ENCODE measurements at regions not wholly inside any gene's neighbourhood (a gene's known extent, or its start where the extent isn't known, plus 50 kb on each side); places are given as distances from the start of the nearest gene placed in this dataset.

DNA sequence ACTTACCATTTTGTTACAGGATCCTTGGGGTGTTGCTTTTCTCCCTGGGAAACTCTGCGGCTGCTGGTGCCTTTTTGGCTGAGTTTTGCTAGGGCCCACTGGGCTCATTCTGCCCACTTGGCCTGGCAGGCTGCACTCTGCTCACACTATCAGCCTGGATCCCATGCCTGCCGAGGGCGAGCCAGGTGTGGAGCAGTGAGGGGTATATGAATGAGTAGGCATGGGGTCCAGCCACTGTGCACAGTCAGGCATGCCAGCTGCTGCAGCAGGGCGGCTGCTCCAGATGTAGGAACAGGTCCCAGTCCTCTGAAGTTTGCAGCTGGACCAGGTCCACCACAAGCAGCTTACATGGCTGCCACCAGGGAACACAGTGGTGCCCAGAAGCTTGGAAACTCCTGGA is 136.4 kb upstream of the CNTN3 start:
- Histone ChIP-seq H3K27ac (ENCODE audit: low read depth in 2 of 2, low read length in 2 of 2) (no peak overlapping the region), H3K9me3 (ENCODE audit: control insufficient read depth in 2 of 3, insufficient read depth in 1 of 3, low read length in 3 of 3) (no peaks in the 10 kb centered on the region), H3K36me3 (ENCODE audit: control insufficient read depth in 2 of 3, insufficient read depth in 3 of 3, low read length in 3 of 3) (no peaks in the 10 kb centered on the region), H3K4me3 (ENCODE audit: low read length in 3 of 3) (no peak overlapping the region), H3K4me1 (ENCODE audit: control insufficient read depth in 2 of 3, insufficient read depth in 2 of 3, low read depth in 1 of 3, low read length in 3 of 3) (no peaks in the 10 kb centered on the region), H3K9ac (ENCODE audit: low read length in 3 of 3) (no peak overlapping the region), H3K27me3 (ENCODE audit: control insufficient read depth, insufficient read depth, low read length) (no peaks in the 10 kb centered on the region)
- DNase-seq (peak in 1 of 5 donors; percentile 56), FAIRE-seq (no peak)
- intact Hi-C loops (cut with DNase I) = no loop called here
- TF ChIP-seq, protein P1, sequence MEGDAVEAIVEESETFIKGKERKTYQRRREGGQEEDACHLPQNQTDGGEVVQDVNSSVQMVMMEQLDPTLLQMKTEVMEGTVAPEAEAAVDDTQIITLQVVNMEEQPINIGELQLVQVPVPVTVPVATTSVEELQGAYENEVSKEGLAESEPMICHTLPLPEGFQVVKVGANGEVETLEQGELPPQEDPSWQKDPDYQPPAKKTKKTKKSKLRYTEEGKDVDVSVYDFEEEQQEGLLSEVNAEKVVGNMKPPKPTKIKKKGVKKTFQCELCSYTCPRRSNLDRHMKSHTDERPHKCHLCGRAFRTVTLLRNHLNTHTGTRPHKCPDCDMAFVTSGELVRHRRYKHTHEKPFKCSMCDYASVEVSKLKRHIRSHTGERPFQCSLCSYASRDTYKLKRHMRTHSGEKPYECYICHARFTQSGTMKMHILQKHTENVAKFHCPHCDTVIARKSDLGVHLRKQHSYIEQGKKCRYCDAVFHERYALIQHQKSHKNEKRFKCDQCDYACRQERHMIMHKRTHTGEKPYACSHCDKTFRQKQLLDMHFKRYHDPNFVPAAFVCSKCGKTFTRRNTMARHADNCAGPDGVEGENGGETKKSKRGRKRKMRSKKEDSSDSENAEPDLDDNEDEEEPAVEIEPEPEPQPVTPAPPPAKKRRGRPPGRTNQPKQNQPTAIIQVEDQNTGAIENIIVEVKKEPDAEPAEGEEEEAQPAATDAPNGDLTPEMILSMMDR (IDR thresholded peaks at IDR 0.05; ENCODE audit: borderline replicate concordance, extremely low read depth, insufficient read depth) = no peak

DNA sequence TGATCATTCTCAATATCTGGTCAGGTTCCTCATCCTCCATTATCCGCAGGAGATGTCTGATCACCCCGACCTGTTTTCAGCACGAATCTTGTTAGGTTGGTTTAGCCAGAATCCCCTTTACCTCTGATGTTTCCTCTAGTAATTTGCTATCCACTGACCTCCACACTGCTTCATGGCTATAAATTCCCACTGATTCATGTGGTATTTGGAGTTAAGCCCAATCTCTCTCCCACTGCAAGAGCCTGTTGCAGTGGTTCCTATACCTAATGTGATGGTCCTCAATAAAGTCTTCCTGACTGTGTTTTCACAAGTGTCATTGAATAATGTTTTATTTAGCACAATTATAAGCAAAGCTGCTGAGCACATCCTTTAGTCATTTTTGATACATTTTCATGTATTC is 124.8 kb upstream of the CNTN3 start:
- Histone ChIP-seq H3K9ac (ENCODE audit: low read length in 3 of 3) (no peak overlapping the region), H3K4me3 (ENCODE audit: low read length in 3 of 3) (no peak overlapping the region), H3K27me3 (ENCODE audit: control insufficient read depth, insufficient read depth, low read length) (no peaks in the 10 kb centered on the region), H3K27ac (ENCODE audit: low read depth in 2 of 2, low read length in 2 of 2) (no peak overlapping the region), H3K4me1 (ENCODE audit: control insufficient read depth in 2 of 3, insufficient read depth in 2 of 3, low read depth in 1 of 3, low read length in 3 of 3) (no peaks in the 10 kb centered on the region), H3K36me3 (ENCODE audit: control insufficient read depth in 2 of 3, insufficient read depth in 3 of 3, low read length in 3 of 3) (no peaks in the 10 kb centered on the region), H3K9me3 (ENCODE audit: control insufficient read depth in 2 of 3, insufficient read depth in 1 of 3, low read length in 3 of 3) (no peaks in the 10 kb centered on the region)
- TF ChIP-seq, protein P1 (IDR thresholded peaks at IDR 0.05; ENCODE audit: borderline replicate concordance, extremely low read depth, insufficient read depth) = no peak
- intact Hi-C loops (cut with DNase I) = no loop called here
- FAIRE-seq (no peak), DNase-seq (peak in 1 of 5 donors; percentile 1)

DNA sequence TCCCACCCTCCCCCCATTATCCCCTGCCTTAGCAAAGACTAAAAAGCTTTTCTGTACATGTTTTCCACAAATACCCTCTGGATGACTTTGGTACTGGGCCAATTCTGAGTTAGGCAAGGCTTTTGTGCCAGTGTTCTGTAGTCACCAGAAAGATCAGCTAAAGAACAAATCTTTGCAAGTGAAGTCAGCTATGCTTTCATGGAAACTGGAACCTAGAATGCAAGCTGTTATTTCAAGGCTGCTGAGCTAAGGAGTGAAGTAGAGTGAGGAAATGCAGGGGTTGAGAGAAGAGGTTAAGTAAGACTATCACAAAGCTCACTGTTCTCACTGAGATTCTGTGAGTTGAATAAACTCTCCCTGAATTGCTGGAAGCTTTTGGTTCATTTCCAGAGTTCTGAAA is 107.8 kb upstream of the CNTN3 start:
- TF ChIP-seq, protein P1 (IDR thresholded peaks at IDR 0.05; ENCODE audit: borderline replicate concordance, extremely low read depth, insufficient read depth) = no peak
- DNase-seq (no peak), FAIRE-seq (no peak)
- no peak overlapping the region for H3K4me3 ChIP-seq (ENCODE audit: low read length in 3 of 3)
- H3K27me3 ChIP-seq (ENCODE audit: control insufficient read depth, insufficient read depth, low read length) = no peaks in the 10 kb centered on the region
- no peaks in the 10 kb centered on the region for H3K36me3 ChIP-seq (ENCODE audit: control insufficient read depth in 2 of 3, insufficient read depth in 3 of 3, low read length in 3 of 3)
- H3K27ac ChIP-seq (ENCODE audit: low read depth in 2 of 2, low read length in 2 of 2) = no peak overlapping the region
- no peaks in the 10 kb centered on the region for H3K4me1 ChIP-seq (ENCODE audit: control insufficient read depth in 2 of 3, insufficient read depth in 2 of 3, low read depth in 1 of 3, low read length in 3 of 3)
- intact Hi-C loops (cut with DNase I) = no loop called here
- no peak overlapping the region for H3K9ac ChIP-seq (ENCODE audit: low read length in 3 of 3)
- H3K9me3 ChIP-seq (ENCODE audit: control insufficient read depth in 2 of 3, insufficient read depth in 1 of 3, low read length in 3 of 3) = no peaks in the 10 kb centered on the region

DNA sequence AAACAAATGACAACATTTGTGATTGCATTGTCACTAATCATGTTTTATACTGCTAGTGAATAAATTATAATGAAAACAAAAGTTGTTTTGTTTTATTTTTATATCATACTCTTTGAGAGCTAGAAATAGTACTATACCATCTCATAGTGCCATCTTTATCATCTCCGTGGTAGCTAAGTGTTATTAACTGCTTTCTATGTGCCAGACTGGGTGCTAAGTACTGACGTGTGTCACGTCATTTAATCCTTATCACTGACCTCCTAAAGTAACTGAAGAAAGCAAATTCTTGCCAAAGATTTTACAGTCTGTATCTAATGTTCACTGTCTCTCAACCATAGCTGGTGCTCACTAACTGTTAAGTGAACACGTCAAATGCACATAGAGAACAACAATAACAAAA is 99.5 kb upstream of the CNTN3 start:
- Histone ChIP-seq H3K27ac (ENCODE audit: low read depth in 2 of 2, low read length in 2 of 2) (no peak overlapping the region), H3K4me1 (ENCODE audit: control insufficient read depth in 2 of 3, insufficient read depth in 2 of 3, low read depth in 1 of 3, low read length in 3 of 3) (no peaks in the 10 kb centered on the region), H3K9ac (ENCODE audit: low read length in 3 of 3) (no peak overlapping the region), H3K4me3 (ENCODE audit: low read length in 3 of 3) (no peak overlapping the region), H3K27me3 (ENCODE audit: control insufficient read depth, insufficient read depth, low read length) (no peaks in the 10 kb centered on the region), H3K9me3 (ENCODE audit: control insufficient read depth in 2 of 3, insufficient read depth in 1 of 3, low read length in 3 of 3) (no peaks in the 10 kb centered on the region), H3K36me3 (ENCODE audit: control insufficient read depth in 2 of 3, insufficient read depth in 3 of 3, low read length in 3 of 3) (no peaks in the 10 kb centered on the region)
- TF ChIP-seq, protein P1 (IDR thresholded peaks at IDR 0.05; ENCODE audit: borderline replicate concordance, extremely low read depth, insufficient read depth) = no peak
- no peak for FAIRE-seq
- intact Hi-C loops (cut with DNase I) = no loop called here
- no peak for DNase-seq
